ENCODE measurements at regions not wholly inside any gene's neighbourhood (a gene's known extent, or its start where the extent isn't known, plus 50 kb on each side); places are given as distances from the start of the nearest gene placed in this dataset.
"Not testable (repeated sequence)": the region's sequence is repeated elsewhere in the genome, so short reads cannot be mapped to it uniquely, and the experiment has no call there.

- DNase-seq (ENCODE audit: low spot score): no peak
These were observed 569.1 kb downstream of the TBL1XR1 start for GRCh38 chr3:176628101-176628639.

GRCh38 chr3:176623468-176624150, 573.7 kb downstream of the TBL1XR1 start:
- no peak for DNase-seq (ENCODE audit: low spot score)

- no peak for DNase-seq (ENCODE audit: low spot score)
These were observed 577.4 kb downstream of the TBL1XR1 start for GRCh38 chr3:176619833-176620232.

GRCh38 chr3:176615826-176616225, 581.5 kb downstream of the TBL1XR1 start:
- DNase-seq (ENCODE audit: low spot score): no peak

GRCh38 chr3:176611703-176612102, 585.6 kb downstream of the TBL1XR1 start:
- DNase-seq (ENCODE audit: low spot score): no peak

GRCh38 chr3:176609361-176609760, 587.9 kb downstream of the TBL1XR1 start:
- DNase-seq (ENCODE audit: low spot score): no peak

- not testable (repeated sequence) for DNase-seq (ENCODE audit: low spot score)
These were observed 591.7 kb downstream of the TBL1XR1 start for GRCh38 chr3:176605553-176605952.

GRCh38 chr3:176595307-176595706, 602.0 kb downstream of the TBL1XR1 start:
- DNase-seq (ENCODE audit: low spot score): no peak

- no peak for DNase-seq (ENCODE audit: low spot score)
These were observed 606.6 kb downstream of the TBL1XR1 start for GRCh38 chr3:176590722-176591121.

- DNase-seq (ENCODE audit: low spot score): no peak
These were observed 610.2 kb downstream of the TBL1XR1 start for GRCh38 chr3:176587089-176587488.

GRCh38 chr3:176584413-176585176, 612.7 kb downstream of the TBL1XR1 start:
- DNase-seq (ENCODE audit: low spot score): no peak

GRCh38 chr3:176583956-176584355, 613.3 kb downstream of the TBL1XR1 start:
- DNase-seq (ENCODE audit: low spot score): no peak

GRCh38 chr3:176581589-176581988, 615.7 kb downstream of the TBL1XR1 start:
- no peak for DNase-seq (ENCODE audit: low spot score)

- no peak for DNase-seq (ENCODE audit: low spot score)
These were observed 617.5 kb downstream of the TBL1XR1 start for GRCh38 chr3:176579711-176580185.

- DNase-seq (ENCODE audit: low spot score): no peak
These were observed 619.0 kb downstream of the TBL1XR1 start for GRCh38 chr3:176578316-176578715.

GRCh38 chr3:176577447-176577846, 619.8 kb downstream of the TBL1XR1 start:
- no peak for DNase-seq (ENCODE audit: low spot score)

- DNase-seq (ENCODE audit: low spot score): no peak
These were observed 622.5 kb downstream of the TBL1XR1 start for GRCh38 chr3:176574786-176575185.

GRCh38 chr3:176571926-176572325, 625.4 kb downstream of the TBL1XR1 start:
- no peak for DNase-seq (ENCODE audit: low spot score)

GRCh38 chr3:176570992-176571391, 626.3 kb downstream of the TBL1XR1 start:
- DNase-seq (ENCODE audit: low spot score): no peak

- no peak for DNase-seq (ENCODE audit: low spot score)
These were observed 629.1 kb downstream of the TBL1XR1 start for GRCh38 chr3:176568189-176568588.

GRCh38 chr3:176566757-176567156, 630.5 kb downstream of the TBL1XR1 start:
- DNase-seq (ENCODE audit: low spot score): no peak

GRCh38 chr3:176562331-176562730, 635.0 kb downstream of the TBL1XR1 start:
- no peak for DNase-seq (ENCODE audit: low spot score)

- no peak for DNase-seq (ENCODE audit: low spot score)
These were observed 635.5 kb downstream of the TBL1XR1 start for GRCh38 chr3:176561826-176562225.

Measured in left forelimb (tissue), 1 donor.